ENCODE measurements at regions not wholly inside any gene's neighbourhood (a gene's known extent, or its start where the extent isn't known, plus 50 kb on each side); places are given as distances from the start of the nearest gene placed in this dataset.
A peak's percentile ranks its signal among the peaks of the same experiment; 100 is the strongest.

- TF ChIP-seq ZNF687 (CRISPR knock-in tag; IDR thresholded peaks at IDR 0.05) (peak; percentile 78), GZF1 (CRISPR knock-in tag; IDR thresholded peaks at IDR 0.05) (no peak), MAF1 (CRISPR knock-in tag; IDR thresholded peaks at IDR 0.05; ENCODE audit: borderline replicate concordance) (no peak), SMC3 (IDR thresholded peaks at IDR 0.05; ENCODE audit: low read length) (peak; percentile 21; the same call in 1 of the 2 replicates), ZNF839 (CRISPR knock-in tag; IDR thresholded peaks at IDR 0.05; ENCODE audit: borderline replicate concordance) (no peak), ZNF513 (CRISPR knock-in tag; conservative IDR thresholded peaks at IDR 0.05) (no peak), HNRNPL (IDR thresholded peaks at IDR 0.05; ENCODE audit: low read depth, low read length) (peak; percentile 89), SNAI1 (CRISPR knock-in tag; IDR thresholded peaks at IDR 0.05; ENCODE audit: borderline replicate concordance) (no peak), NFRKB (IDR thresholded peaks at IDR 0.05) (no peak), ZNF501 (CRISPR knock-in tag; IDR thresholded peaks at IDR 0.05) (no peak), FOXP4 (CRISPR knock-in tag; IDR thresholded peaks at IDR 0.05) (peak; percentile 29; the same call in 1 of the 2 replicates), HDAC2 (CRISPR knock-in tag; IDR thresholded peaks at IDR 0.05) (peak; percentile 25; the same call in 1 of the 2 replicates), GABPB1 (CRISPR knock-in tag; IDR thresholded peaks at IDR 0.05) (0 out of 2 replicates have a peak, but pooled peaks have one; percentile 16), ZNF292 (CRISPR knock-in tag; IDR thresholded peaks at IDR 0.05; ENCODE audit: borderline replicate concordance, low read depth) (no peak), CTCF (CRISPR knock-in tag; IDR thresholded peaks at IDR 0.05) (peak; percentile 42), HES4 (CRISPR knock-in tag; IDR thresholded peaks at IDR 0.05; ENCODE audit: borderline replicate concordance) (no peak), ZNF841 (CRISPR knock-in tag; IDR thresholded peaks at IDR 0.05; ENCODE audit: borderline replicate concordance) (no peak), FOXK2 (IDR thresholded peaks at IDR 0.05) (0 out of 2 replicates have a peak, but pooled peaks have one; percentile 53), SYNCRIP (IDR thresholded peaks at IDR 0.05; ENCODE audit: insufficient read depth, low read depth, low read length) (no peak), MXD3 (CRISPR knock-in tag; IDR thresholded peaks at IDR 0.05) (peak; percentile 23; the same call in 1 of the 2 replicates)
Measured at GRCh38 chr2:120503793-120504571, 158.0 kb downstream of the INHBB start (continued).
